ENCODE measurements at regions not wholly inside any gene's neighbourhood (a gene's known extent, or its start where the extent isn't known, plus 50 kb on each side); places are given as distances from the start of the nearest gene placed in this dataset.

DNA sequence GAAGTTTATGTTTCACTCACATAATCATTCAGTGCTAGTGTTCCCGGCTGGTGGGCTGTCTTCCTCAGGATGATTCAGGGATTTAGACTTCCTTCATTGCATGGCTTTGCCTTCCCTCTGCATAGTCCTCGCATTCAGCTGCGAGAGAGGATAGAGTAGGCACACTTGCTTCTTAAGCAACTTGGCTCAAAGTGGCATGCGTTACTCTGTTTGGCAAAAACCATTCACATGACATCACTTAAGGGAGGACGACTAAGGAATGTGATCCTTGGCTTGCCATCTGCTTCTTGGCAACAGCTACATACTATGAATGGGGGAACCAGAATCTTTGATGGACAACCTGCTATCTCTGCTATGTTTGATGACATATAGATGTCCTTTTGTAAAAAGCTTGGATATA is 359.3 kb downstream of the TDRD3 start:
- Histone ChIP-seq H3K18ac (ENCODE audit: extremely low read depth, low read length) (0 out of 2 replicates have a peak overlapping the region, but pooled peaks have one; percentile 7), H4K5ac (ENCODE audit: insufficient read length, low read depth, low read length) (no peak overlapping the region), H2BK5ac (ENCODE audit: low read depth, low read length) (no peak overlapping the region), H3K36me3 (ENCODE audit: control insufficient read depth in 2 of 4, insufficient read depth in 4 of 4, low read length in 3 of 4) (no peaks in the 10 kb centered on the region), H3K27ac (ENCODE audit: low read depth, low read length) (no peak overlapping the region), H3K4ac (replicated peaks; ENCODE audit: insufficient read length, low read depth, low read length) (no peak overlapping the region), H2BK12ac (ENCODE audit: low read depth, low read length) (peak overlapping the region; percentile 13; the same call in 1 of the 2 replicates), H2BK15ac (ENCODE audit: low read length) (no peak overlapping the region), H3K4me2 (ENCODE audit: insufficient read depth in 1 of 2, low read depth in 2 of 2, low read length in 2 of 2) (no peak overlapping the region), H4K20me1 (replicated peaks in 1 of 2; ENCODE audit: control insufficient read depth in 1 of 2, insufficient read depth in 2 of 2, low read length in 2 of 2) (no peaks in the 10 kb centered on the region), H3K9me3 (ENCODE audit: insufficient read depth in 2 of 2, low read depth in 1 of 2, low read length in 1 of 2) (no peaks in the 10 kb centered on the region), H3K27me3 (replicated peaks in 1 of 4; ENCODE audit: control insufficient read depth in 3 of 4, extremely low read depth in 1 of 4, insufficient read depth in 3 of 4, low read length in 3 of 4) (no peaks in the 10 kb centered on the region), H3K4me3 (ENCODE audit: extremely low read depth in 1 of 4, insufficient read depth in 2 of 4, low read depth in 3 of 4, low read length in 4 of 4) (no peak overlapping the region), H3K14ac (ENCODE audit: insufficient read length) (no peak overlapping the region), H4K91ac (replicated peaks; ENCODE audit: insufficient read length, low read length) (no peak overlapping the region), H3K79me1 (ENCODE audit: low read depth, low read length) (no peaks in the 10 kb centered on the region), H3K23ac (ENCODE audit: insufficient read length) (no peak overlapping the region), H2BK120ac (replicated peaks; ENCODE audit: low read depth, low read length) (no peak overlapping the region), H3K56ac (replicated peaks; ENCODE audit: insufficient read length, low read depth, low read length) (no peak overlapping the region), H3K23me2 (ENCODE audit: low read depth, low read length) (no peaks in the 10 kb centered on the region), H2AK5ac (ENCODE audit: low read depth, low read length) (no peak overlapping the region), H3K4me1 (replicated peaks in 1 of 4; ENCODE audit: control insufficient read depth in 3 of 4, insufficient read depth in 4 of 4, low read length in 3 of 4) (peaks cover 0 to 11% (median 4%) of the 10 kb centered on the region in 4 experiments; a peak in 3 of 7 replicates), H4K8ac (ENCODE audit: extremely low read depth, insufficient read depth, low read length) (no peak overlapping the region), H2AFZ (ENCODE audit: low read length) (peak overlapping the region; percentile 81), H2BK20ac (ENCODE audit: low read length) (no peak overlapping the region), H3K79me2 (ENCODE audit: control insufficient read depth in 1 of 2, insufficient read depth in 2 of 2, low read length in 2 of 2) (no peaks in the 10 kb centered on the region), H3K9ac (replicated peaks in 1 of 4; ENCODE audit: extremely low read depth in 1 of 4, low read depth in 3 of 4, low read length in 3 of 4) (no peak overlapping the region)
- WGBS, 2 experiments (ENCODE audit: extremely low coverage in 1 of 2, insufficient coverage in 1 of 2, insufficient read length in 1 of 2, insufficient replicate concordance in 2 of 2, low coverage in 1 of 2, low lambda C conversion rate in 2 of 2, missing lambda C conversion rate in 1 of 2) = 82% methylated on average over 5 of the region's 5 CpGs; no CpG with 5 or more reads in 1 of the 2 experiments
- TF ChIP-seq ASH2L (IDR thresholded peaks at IDR 0.05; ENCODE audit: low read length) (no peak), KDM1A (IDR thresholded peaks at IDR 0.05; ENCODE audit: borderline replicate concordance, low read length) (no peak), EZH2 (IDR thresholded peaks at IDR 0.05; ENCODE audit: low read depth, low read length, severe bottlenecking) (no peak), BCL11A (IDR thresholded peaks at IDR 0.05; ENCODE audit: low read depth in 2 of 2, low read length in 2 of 2) (no peak), GTF2F1 (IDR thresholded peaks at IDR 0.05; ENCODE audit: borderline replicate concordance, low read depth, low read length) (no peak), SP2 (IDR thresholded peaks at IDR 0.05; ENCODE audit: low read length) (no peak), CBX5 (IDR thresholded peaks at IDR 0.05; ENCODE audit: low read depth, low read length) (no peak), TAF1 (IDR thresholded peaks at IDR 0.05; ENCODE audit: low read depth, low read length) (no peak), RBBP5 (IDR thresholded peaks at IDR 0.05; ENCODE audit: borderline replicate concordance, low read depth, low read length) (no peak)
- POLR2A ChIA-PET (ENCODE audit: partially characterized antibody) = no interaction called here
- CTCF ChIA-PET (ENCODE audit: partially characterized antibody) = interaction anchor here (0.9 to 2.1 kb wide), 6 partner anchors 10 to 130 kb away, joined by 3 to 5 read pairs (median 3); no protein-coding TSS in a partner anchor
- DNase-seq (ENCODE audit: low read depth in 1 of 2, low spot score in 2 of 2) (no peak), FAIRE-seq (no peak)
